Stimulated activated CD4-positive, alpha-beta T cell treated with anti-CD3 and anti-CD28 coated beads, Interleukin-4, amount 100 ng/mL, for 24 hours (primary cell): ENCODE measurements at regions not wholly inside any gene's neighbourhood (a gene's known extent, or its start where the extent isn't known, plus 50 kb on each side); places are given as distances from the start of the nearest gene placed in this dataset.
A peak's percentile ranks its signal among the peaks of the same experiment; 100 is the strongest.
"Not testable (repeated sequence)": the region's sequence is repeated elsewhere in the genome, so short reads cannot be mapped to it uniquely, and the experiment has no call there.

Experiments used
- DNase-seq: peaks from one replicate; pipeline ENCODE4 v3.0.0-alpha.2; 2020

DNA sequence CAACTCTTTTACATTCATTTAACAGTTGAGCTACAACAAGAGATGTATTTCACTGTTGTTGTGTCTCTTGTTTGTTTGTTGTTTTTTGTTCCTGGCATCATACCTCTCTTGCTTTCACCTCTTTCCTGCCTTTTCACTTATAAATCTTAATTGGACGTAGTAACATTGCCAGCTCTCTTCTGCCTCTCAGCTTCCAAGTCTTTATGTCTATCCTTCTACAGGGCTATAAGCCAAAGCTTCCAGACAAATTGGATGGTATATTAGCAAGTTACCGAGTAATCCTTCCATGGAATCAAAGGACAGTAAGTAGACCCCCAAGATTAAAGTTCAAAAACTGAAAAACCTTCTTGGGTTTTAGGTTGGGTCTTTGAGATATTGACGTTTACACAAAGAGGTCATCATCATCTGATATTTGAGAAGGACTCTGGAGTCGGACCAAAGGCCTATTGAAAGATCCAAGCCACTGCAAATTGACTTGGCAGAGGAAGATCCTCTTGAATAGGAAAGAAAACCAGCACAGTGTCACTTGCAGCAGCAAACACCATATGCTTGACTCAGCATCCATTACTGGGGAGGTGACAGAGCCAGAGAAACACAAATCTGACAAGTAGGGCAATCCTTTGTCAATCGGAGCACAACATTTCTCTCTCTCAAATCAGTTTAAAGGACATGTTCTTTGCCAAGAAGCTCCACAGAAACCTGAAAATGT, 648.5 kb upstream of the NR2F2 start:
- no peak for DNase-seq

DNA sequence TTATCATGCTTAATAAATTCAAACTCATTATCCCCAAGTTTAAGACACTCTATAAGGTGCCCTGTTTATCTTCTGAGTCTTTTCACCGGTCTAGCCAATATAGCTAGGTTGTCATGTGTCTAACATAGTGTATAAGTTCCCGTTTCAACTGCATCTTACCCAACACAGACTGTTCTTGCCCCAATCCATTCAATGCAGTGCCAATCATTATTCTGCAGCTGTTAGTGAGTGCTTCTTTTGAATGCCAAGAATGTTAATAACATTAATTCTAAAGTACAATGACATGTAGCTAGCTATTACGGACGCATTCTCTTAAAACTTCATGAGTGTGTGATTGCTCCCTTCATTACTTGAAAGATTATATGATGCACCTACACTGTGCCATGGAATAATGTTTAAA, 646.4 kb upstream of the NR2F2 start:
- DNase-seq = no peak

GRCh38 chr15:95684693-95685115, 645.8 kb upstream of the NR2F2 start:
- no peak for DNase-seq

- DNase-seq = no peak
These were observed 643.4 kb upstream of the NR2F2 start for GRCh38 chr15:95687061-95687460.

DNA sequence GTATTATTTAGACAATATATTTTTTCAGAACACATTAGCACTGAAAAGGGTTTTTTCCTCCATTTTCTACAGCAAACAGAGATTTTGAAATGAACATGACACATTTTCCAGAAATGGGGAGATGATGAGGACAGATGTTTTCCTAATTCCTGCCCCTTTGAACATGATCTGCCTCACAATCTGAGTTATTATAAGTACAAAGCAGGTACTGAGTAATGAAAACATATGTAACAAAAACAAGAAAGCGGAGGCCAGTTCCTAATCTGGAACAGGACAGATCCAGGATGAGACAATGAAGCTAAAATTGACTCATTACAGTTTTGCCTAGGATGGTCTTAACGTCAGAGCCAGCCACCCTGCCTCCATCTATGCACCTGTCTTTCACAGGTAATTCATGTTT, 642.8 kb upstream of the NR2F2 start:
- no peak for DNase-seq

DNA sequence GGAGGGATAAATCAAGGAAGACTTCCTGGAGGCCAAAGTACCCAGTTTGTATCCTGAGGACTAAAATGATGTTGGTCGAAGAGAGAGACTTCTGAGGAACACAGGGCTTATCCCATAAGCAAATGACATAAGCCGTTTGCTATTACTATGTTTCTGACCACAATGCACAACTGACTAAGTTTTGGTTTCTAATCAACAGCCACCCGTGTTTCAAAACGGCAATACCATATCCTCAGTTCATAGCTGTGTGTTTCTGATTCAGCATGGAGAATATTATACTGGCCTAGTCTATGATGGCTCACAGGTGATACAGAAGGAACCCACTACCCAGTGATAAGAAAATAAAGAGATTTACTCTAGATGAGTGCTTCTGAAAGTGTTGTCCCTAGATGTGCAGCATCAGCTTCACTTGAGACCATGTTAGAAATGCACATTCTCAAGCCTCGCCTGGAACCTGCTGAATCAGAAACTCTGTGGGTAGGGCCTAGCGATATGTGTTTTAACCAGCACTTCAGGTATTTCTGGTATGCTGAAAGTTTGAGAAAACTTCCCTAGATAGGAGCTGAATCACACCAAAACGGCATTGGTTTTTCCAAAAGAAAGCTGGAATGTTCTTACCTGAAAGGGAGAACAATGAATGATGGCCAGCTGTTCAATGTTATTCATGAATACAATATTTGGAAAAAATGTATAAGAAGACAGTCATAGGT, 639.7 kb upstream of the NR2F2 start:
- DNase-seq = no peak

GRCh38 chr15:95693917-95694316, 636.6 kb upstream of the NR2F2 start:
- DNase-seq = no peak

DNA sequence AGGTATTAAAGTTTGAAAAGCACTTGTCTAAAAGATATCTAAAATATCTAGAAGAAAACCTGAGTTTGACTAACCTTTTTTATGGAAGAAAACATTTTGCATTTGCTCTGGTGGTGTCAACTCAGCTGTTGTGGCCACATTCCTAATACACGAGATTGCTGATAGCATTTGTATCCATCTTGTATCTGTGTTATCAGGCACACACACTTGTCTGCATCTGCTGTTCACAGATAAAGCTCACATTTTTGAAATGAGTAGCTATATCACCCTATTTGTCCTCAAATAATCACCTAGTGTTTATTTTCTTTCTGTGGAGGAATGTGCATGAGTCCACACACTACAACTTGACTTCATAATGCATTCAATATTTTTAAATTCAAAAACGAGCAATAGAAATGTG, 632.3 kb upstream of the NR2F2 start:
- no peak for DNase-seq

DNA sequence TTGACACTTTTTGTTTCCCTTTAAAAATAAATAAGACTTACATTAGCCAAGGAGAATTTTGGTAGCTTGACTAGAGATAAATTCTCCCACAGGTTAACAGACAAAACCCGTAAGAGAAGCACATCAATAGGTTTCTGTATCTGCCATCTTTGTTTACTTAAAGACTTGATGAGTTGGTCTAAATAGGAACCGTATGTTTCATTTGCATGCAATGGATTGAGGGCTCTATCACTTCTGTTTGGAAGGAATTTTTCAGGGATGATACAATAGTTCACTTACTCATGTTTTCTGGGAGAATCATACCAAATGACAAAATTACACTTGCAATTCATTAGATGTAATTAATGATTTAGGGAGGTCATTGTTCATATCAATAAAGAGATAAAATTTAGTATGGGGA, 631.5 kb upstream of the NR2F2 start:
- no peak for DNase-seq

- no peak for DNase-seq
These were observed 630.9 kb upstream of the NR2F2 start for GRCh38 chr15:95699578-95699977.

GRCh38 chr15:95700692-95701091, 629.8 kb upstream of the NR2F2 start:
- not testable (repeated sequence) for DNase-seq

GRCh38 chr15:95701410-95701809, 629.1 kb upstream of the NR2F2 start:
- no peak for DNase-seq

DNA sequence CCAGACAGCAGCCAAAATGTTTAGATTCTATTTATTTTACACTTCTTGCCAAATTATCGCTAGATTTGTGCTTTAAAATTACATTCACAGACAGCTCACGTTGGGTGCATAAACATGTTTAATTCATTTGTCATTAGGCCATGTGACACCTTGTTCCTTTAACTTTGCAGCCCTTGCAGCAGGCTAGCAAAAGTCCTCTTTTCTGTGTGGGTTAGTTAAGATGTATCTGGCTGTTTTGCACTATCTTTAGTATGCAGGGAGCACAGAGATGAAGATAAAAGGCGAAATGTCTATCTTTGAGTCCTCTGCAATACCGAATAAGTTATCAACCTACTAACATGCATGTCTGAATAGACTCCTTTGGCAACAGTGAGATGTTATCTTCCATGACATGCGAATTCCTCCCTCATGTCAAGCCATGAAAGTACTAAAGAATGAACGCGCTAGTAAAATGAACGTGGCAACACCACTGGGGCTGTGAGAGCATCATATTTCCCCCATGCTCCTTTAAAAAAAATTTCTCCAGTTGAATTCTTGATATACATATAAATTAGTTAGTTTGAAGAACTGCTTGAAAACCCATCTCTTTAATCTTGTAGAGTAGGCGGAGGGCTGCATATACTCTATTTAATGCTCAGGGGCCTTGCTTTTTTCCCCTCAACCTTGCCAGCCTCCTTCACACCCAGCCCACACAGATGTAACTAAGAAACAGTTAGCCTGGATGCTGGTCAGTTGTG, 620.4 kb upstream of the NR2F2 start:
- no peak for DNase-seq

DNA sequence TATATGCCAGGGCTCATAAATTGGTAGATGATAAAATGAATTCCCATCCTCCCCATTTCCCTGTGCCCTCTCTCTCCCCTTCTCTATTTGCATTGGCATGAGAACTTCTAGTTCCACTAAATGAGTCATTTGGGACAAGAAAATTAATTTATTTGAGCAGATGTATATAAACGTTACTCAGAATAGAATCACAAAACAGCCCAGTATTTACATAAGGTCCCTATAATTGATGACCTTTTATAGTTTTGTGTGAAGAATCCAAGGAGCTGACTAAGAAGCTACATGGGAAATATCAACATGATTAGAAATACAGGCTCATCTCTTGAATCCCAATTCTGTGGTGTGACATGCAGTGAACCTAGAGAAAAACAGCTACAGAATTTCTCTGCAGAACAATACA, 617.7 kb upstream of the NR2F2 start:
- no peak for DNase-seq

GRCh38 chr15:95713324-95713723, 617.2 kb upstream of the NR2F2 start:
- DNase-seq = no peak

- DNase-seq = no peak
These were observed 615.2 kb upstream of the NR2F2 start for GRCh38 chr15:95715116-95715903.

GRCh38 chr15:95715906-95716656, 614.4 kb upstream of the NR2F2 start:
- DNase-seq = no peak

GRCh38 chr15:95716708-95717107, 613.8 kb upstream of the NR2F2 start:
- DNase-seq = no peak

DNA sequence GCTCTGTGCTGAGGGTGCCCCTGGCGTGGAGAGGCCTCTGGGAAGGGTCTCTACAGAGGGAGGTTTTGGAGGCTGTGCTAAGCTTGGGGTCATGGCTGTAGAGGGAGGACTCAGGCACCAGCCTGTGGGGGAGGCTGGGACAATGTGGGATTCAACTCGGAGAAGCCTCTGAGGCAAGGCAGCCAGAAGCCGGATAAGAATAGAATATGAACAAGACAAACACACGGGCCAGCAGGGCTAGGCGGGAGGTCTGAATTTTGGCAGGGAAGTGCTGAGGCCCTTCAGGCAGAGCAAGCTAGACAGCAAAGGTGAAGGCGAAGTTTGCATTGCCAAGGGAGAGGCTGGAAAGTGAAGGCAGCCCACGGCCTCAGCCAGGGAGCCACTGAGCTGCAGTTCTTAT, 612.1 kb upstream of the NR2F2 start:
- DNase-seq = no peak

GRCh38 chr15:95724908-95725633, 605.4 kb upstream of the NR2F2 start:
- DNase-seq = no peak

DNA sequence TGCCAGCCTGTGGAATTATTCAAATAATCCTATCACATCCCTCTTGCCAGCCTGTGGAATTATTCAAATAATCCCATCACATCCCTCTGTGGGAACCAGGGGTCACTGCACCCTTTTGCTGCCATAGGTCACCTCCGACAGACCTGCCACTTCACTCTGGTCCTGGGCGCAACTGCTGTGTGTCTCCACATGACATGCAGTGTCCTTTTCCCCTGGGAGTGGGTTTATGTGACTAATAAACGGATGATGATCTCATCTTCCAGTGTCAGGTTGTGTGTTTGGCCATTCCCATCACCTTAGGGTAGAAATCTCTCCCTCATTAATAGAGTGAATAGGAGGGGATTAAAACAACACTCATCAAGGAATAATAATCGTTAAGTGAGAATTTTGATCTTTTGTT, 603.6 kb upstream of the NR2F2 start:
- DNase-seq = no peak

GRCh38 chr15:95733931-95734330, 596.6 kb upstream of the NR2F2 start:
- DNase-seq = peak; percentile 4
